WTC11 (cell line): ENCODE measurements at regions not wholly inside any gene's neighbourhood (a gene's known extent, or its start where the extent isn't known, plus 50 kb on each side); places are given as distances from the start of the nearest gene placed in this dataset.
"Not testable (repeated sequence)": the region's sequence is repeated elsewhere in the genome, so short reads cannot be mapped to it uniquely, and the experiment has no call there.

ENCODE experiments used
- ATAC-seq: fragments of 200-7000 bp; cut with Tn5 transposase; 2 replicates; pipeline ENCODE4 v1.10.0; 2021; ENCODE audit warnings: mild to moderate bottlenecking, moderate library complexity
- CTCF ChIA-PET: fragments of 300-600 bp; sonication (Branson Sonifier 250); formaldehyde crosslinking; loops from one replicate; lab custom pipeline; 2021; ENCODE audit warnings: antibody characterized with exemption; lab: Charles Lee
- POLR2A ChIA-PET: fragments of 350-600 bp; sonication (Branson Sonifier 250); formaldehyde crosslinking; loops from one replicate; lab custom pipeline; 2021; ENCODE audit warnings: antibody characterized with exemption; lab: Charles Lee
- DNase-seq: peaks from one replicate; pipeline ENCODE4 v3.0.0; 2021; ENCODE audit warnings: low spot score
- H3K27ac Mint-ChIP-seq: 2 replicates; pipeline ENCODE4 v1.8.0; 2021; ENCODE audit warnings: mixed read lengths
- H3K27me3 Mint-ChIP-seq: 2 replicates; pipeline ENCODE4 v1.8.0; 2021; ENCODE audit warnings: low read depth, mild to moderate bottlenecking, moderate library complexity, mixed read lengths
- H3K36me3 Mint-ChIP-seq: 2 replicates; pipeline ENCODE4 v1.8.0; 2021; ENCODE audit warnings: mixed read lengths
- H3K4me1 Mint-ChIP-seq: 2 replicates; pipeline ENCODE4 v1.8.0; 2022; ENCODE audit warnings: mixed read lengths
- H3K4me3 Mint-ChIP-seq: 2 replicates; pipeline ENCODE4 v1.8.0; 2021; ENCODE audit warnings: mild to moderate bottlenecking, moderate library complexity, mixed read lengths
- H3K9me3 Mint-ChIP-seq: 2 replicates; pipeline ENCODE4 v1.8.0; 2021; ENCODE audit warnings: mixed read lengths
- ATF1 ChIP-seq: sonication (generic); formaldehyde crosslinking; IDR thresholded peaks from 2 replicates; pipeline ENCODE4 v1.8.1; 2023; ENCODE audit warnings: mild to moderate bottlenecking, moderate library complexity, missing genetic modification reagents
- ATF3 ChIP-seq: sonication (generic); formaldehyde crosslinking; conservative IDR thresholded peaks from 2 replicates; pipeline ENCODE4 v1.8.1; 2022; ENCODE audit warnings: mild to moderate bottlenecking, missing genetic modification reagents
- CREB1 ChIP-seq: sonication (generic); formaldehyde crosslinking; IDR thresholded peaks from 2 replicates; pipeline ENCODE4 v1.8.0; 2023; ENCODE audit warnings: mild to moderate bottlenecking, missing genetic modification reagents
- E2F4 ChIP-seq: sonication (generic); formaldehyde crosslinking; IDR thresholded peaks from 2 replicates; pipeline ENCODE4 v1.8.1; 2022; ENCODE audit warnings: low read depth, mild to moderate bottlenecking, moderate library complexity, missing genetic modification reagents, borderline replicate concordance
- ERG ChIP-seq: fragments of 250-450 bp; sonication (Bioruptor Pico); IDR thresholded peaks from 2 replicates; pipeline ENCODE4 v1.8.0; 2021; ENCODE audit warnings: mild to moderate bottlenecking
- GRHL2 ChIP-seq: fragments of 250-450 bp; sonication (Bioruptor Pico); IDR thresholded peaks from 2 replicates; pipeline ENCODE4 v1.8.0; 2022; ENCODE audit warnings: mild to moderate bottlenecking, moderate library complexity; ENCODE audit not compliant: insufficient replicate concordance, severe bottlenecking
- GTF2I ChIP-seq: fragments of 250-450 bp; sonication (Bioruptor Pico); conservative IDR thresholded peaks from 2 replicates; pipeline ENCODE4 v1.4.0; 2021; ENCODE audit warnings: mild to moderate bottlenecking
- IRF2 ChIP-seq: sonication (generic); formaldehyde crosslinking; IDR thresholded peaks from 2 replicates; pipeline ENCODE4 v1.8.0; 2022; ENCODE audit warnings: low read depth, missing genetic modification reagents, borderline replicate concordance
- JAZF1 ChIP-seq: fragments of 250-450 bp; sonication (Bioruptor Pico); IDR thresholded peaks from 2 replicates; pipeline ENCODE4 v1.9.0; 2021; ENCODE audit warnings: moderate library complexity, mild to moderate bottlenecking, inconsistent platforms
- KAT7 ChIP-seq: sonication (generic); formaldehyde crosslinking; IDR thresholded peaks from 2 replicates; pipeline ENCODE4 v1.8.1; 2023; ENCODE audit warnings: missing genetic modification reagents, mild to moderate bottlenecking, borderline replicate concordance
- MLX ChIP-seq: sonication (generic); formaldehyde crosslinking; IDR thresholded peaks from 2 replicates; pipeline ENCODE4 v1.8.1; 2023; ENCODE audit warnings: mild to moderate bottlenecking, missing genetic modification reagents, moderate library complexity
- PREB ChIP-seq: sonication (generic); formaldehyde crosslinking; IDR thresholded peaks from 2 replicates; pipeline ENCODE4 v1.8.1; 2022; ENCODE audit warnings: mild to moderate bottlenecking, missing genetic modification reagents, moderate library complexity, borderline replicate concordance
- RELA ChIP-seq: sonication (generic); formaldehyde crosslinking; IDR thresholded peaks from 2 replicates; pipeline ENCODE4 v1.8.1; 2022; ENCODE audit warnings: missing genetic modification reagents, mild to moderate bottlenecking, borderline replicate concordance
- SMAD3 ChIP-seq: sonication (generic); formaldehyde crosslinking; IDR thresholded peaks from 2 replicates; pipeline ENCODE4 v1.8.0; 2022; ENCODE audit warnings: missing genetic modification reagents, mild to moderate bottlenecking, borderline replicate concordance
- SP1 ChIP-seq: sonication (generic); formaldehyde crosslinking; conservative IDR thresholded peaks from 2 replicates; pipeline ENCODE4 v1.8.1; 2022; ENCODE audit warnings: missing genetic modification reagents
- ZNF121 ChIP-seq: sonication (generic); formaldehyde crosslinking; IDR thresholded peaks from 2 replicates; pipeline ENCODE4 v1.8.0; 2023; ENCODE audit warnings: missing genetic modification reagents
- ZNF219 ChIP-seq: sonication (generic); formaldehyde crosslinking; IDR thresholded peaks from 2 replicates; pipeline ENCODE4 v1.8.0; 2023; ENCODE audit warnings: missing genetic modification reagents, mild to moderate bottlenecking, borderline replicate concordance
- ZNF416 ChIP-seq: fragments of 250-450 bp; sonication (Bioruptor Pico); IDR thresholded peaks from 2 replicates; pipeline ENCODE4 v1.9.0; 2021; ENCODE audit warnings: mild to moderate bottlenecking, inconsistent platforms

- TF ChIP-seq ERG (no peak), ATF3 (no peak), RELA (CRISPR knock-in tag) (no peak)
- H3K36me3 Mint-ChIP-seq = no peaks in the 10 kb centered on the region
- no peak overlapping the region for H3K27ac Mint-ChIP-seq
- DNase-seq = no peak
- ChIA-PET CTCF (no interaction called here), POLR2A (no interaction called here)
- H3K4me3 Mint-ChIP-seq = no peak overlapping the region
- peaks cover 8% of the 10 kb centered on the region for H3K4me1 Mint-ChIP-seq
- no peak for ATAC-seq
- no peaks in the 10 kb centered on the region for H3K27me3 Mint-ChIP-seq
- peaks cover 38% of the 10 kb centered on the region for H3K9me3 Mint-ChIP-seq
These were observed 133.8 kb upstream of the PMCH start for GRCh38 chr12:102331419-102331818.

- ChIA-PET CTCF (no interaction called here), POLR2A (no interaction called here)
- Mint-ChIP-seq H3K4me3 (no peak overlapping the region), H3K9me3 (peaks cover 42% of the 10 kb centered on the region), H3K36me3 (peaks cover 9% of the 10 kb centered on the region), H3K4me1 (peaks cover 15% of the 10 kb centered on the region), H3K27me3 (no peaks in the 10 kb centered on the region; the same call in 1 of the 2 replicates), H3K27ac (no peak overlapping the region)
- TF ChIP-seq MLX (no peak), KAT7 (CRISPR knock-in tag) (no peak), PREB (CRISPR knock-in tag) (no peak), IRF2 (CRISPR knock-in tag) (no peak), GRHL2 (CRISPR knock-in tag) (no peak), ZNF416 (CRISPR knock-in tag) (no peak)
- DNase-seq = no peak
- ATAC-seq = no peak
These were observed 132.2 kb upstream of the PMCH start for GRCh38 chr12:102329883-102330282.

- no peak overlapping the region for H3K27ac Mint-ChIP-seq
These were observed 129.3 kb upstream of the PMCH start for GRCh38 chr12:102326982-102327381.

GRCh38 chr12:102325108-102325507 is 127.5 kb upstream of the PMCH start:
- ATAC-seq, H3K27me3 Mint-ChIP-seq, H3K27ac Mint-ChIP-seq, CTCF ChIA-PET, DNase-seq, H3K4me3 Mint-ChIP-seq, POLR2A ChIA-PET: not testable (repeated sequence)
- peaks cover 29% of the 10 kb centered on the region for H3K4me1 Mint-ChIP-seq
- peaks cover 13% of the 10 kb centered on the region for H3K36me3 Mint-ChIP-seq
- H3K9me3 Mint-ChIP-seq = peaks cover 36% of the 10 kb centered on the region

More at GRCh38 chr12:102326982-102327381, 129.3 kb upstream of the PMCH start:
- ChIA-PET CTCF (no interaction called here), POLR2A (no interaction called here)
- Mint-ChIP-seq H3K9me3 (peaks cover 29% of the 10 kb centered on the region), H3K4me3 (no peak overlapping the region), H3K36me3 (peaks cover 9% of the 10 kb centered on the region), H3K4me1 (peaks cover 27% of the 10 kb centered on the region), H3K27me3 (no peaks in the 10 kb centered on the region; the same call in 1 of the 2 replicates)
- no peak for ATAC-seq
- no peak for DNase-seq
- no peak for TF ChIP-seq SP1 (CRISPR knock-in tag)
- no peak for TF ChIP-seq ZNF416 (CRISPR knock-in tag)
- no peak for TF ChIP-seq GTF2I (CRISPR knock-in tag)
- TF ChIP-seq ZNF219 (CRISPR knock-in tag) = no peak
- TF ChIP-seq ATF1 (CRISPR knock-in tag) = no peak
- TF ChIP-seq E2F4 = no peak
- no peak for TF ChIP-seq SMAD3 (CRISPR knock-in tag)
- no peak for TF ChIP-seq CREB1
- TF ChIP-seq PREB (CRISPR knock-in tag) = no peak
- no peak for TF ChIP-seq JAZF1 (CRISPR knock-in tag)
- no peak for TF ChIP-seq ZNF121 (CRISPR knock-in tag)
